ENCODE measurements at regions not wholly inside any gene's neighbourhood (a gene's known extent, or its start where the extent isn't known, plus 50 kb on each side); places are given as distances from the start of the nearest gene placed in this dataset.

GRCh38 chr10:131689954-131690757, 210.7 kb upstream of the PPP2R2D start:
- Histone ChIP-seq H3K36me3 (ENCODE audit: control insufficient read depth, low read length) (no peaks in the 10 kb centered on the region), H3K9me2 (replicated peaks; ENCODE audit: control insufficient read depth, low read length) (no peaks in the 10 kb centered on the region), H4K20me1 (ENCODE audit: control insufficient read depth, insufficient read depth, low read depth, low read length) (no peaks in the 10 kb centered on the region), H3K4me1 (ENCODE audit: control insufficient read depth, low read length) (no peaks in the 10 kb centered on the region), H3K9me3 (ENCODE audit: control insufficient read depth, insufficient read depth, low read length) (peaks cover 12% of the 10 kb centered on the region; the same call in 1 of the 2 replicates), H3K4me2 (ENCODE audit: low read length) (no peak overlapping the region), H3F3A (ENCODE audit: control insufficient read depth, insufficient read depth) (no peaks in the 10 kb centered on the region), H3K27me3 (ENCODE audit: control insufficient read depth, low read length) (no peaks in the 10 kb centered on the region), H3K4me3 (ENCODE audit: low read length) (no peak overlapping the region), H3K27ac (ENCODE audit: low read depth, low read length) (no peak overlapping the region), H3K79me2 (ENCODE audit: control insufficient read depth, low read length) (no peaks in the 10 kb centered on the region)
- TF ChIP-seq CTCF (IDR thresholded peaks at IDR 0.05; ENCODE audit: low read depth, low read length, poor library complexity, severe bottlenecking) (no peak), EZH2phosphoT487 (IDR thresholded peaks at IDR 0.05; ENCODE audit: borderline replicate concordance, low read length) (no peak)

- Histone ChIP-seq H3K9me3 (ENCODE audit: control insufficient read depth, insufficient read depth, low read length) (peaks cover 12% of the 10 kb centered on the region; the same call in 1 of the 2 replicates), H3F3A (ENCODE audit: control insufficient read depth, insufficient read depth) (no peaks in the 10 kb centered on the region), H3K36me3 (ENCODE audit: control insufficient read depth, low read length) (no peaks in the 10 kb centered on the region), H3K79me2 (ENCODE audit: control insufficient read depth, low read length) (no peaks in the 10 kb centered on the region), H3K4me3 (ENCODE audit: low read length) (no peak overlapping the region), H3K9me2 (replicated peaks; ENCODE audit: control insufficient read depth, low read length) (no peaks in the 10 kb centered on the region), H3K4me1 (ENCODE audit: control insufficient read depth, low read length) (no peaks in the 10 kb centered on the region), H4K20me1 (ENCODE audit: control insufficient read depth, insufficient read depth, low read depth, low read length) (no peaks in the 10 kb centered on the region), H3K27me3 (ENCODE audit: control insufficient read depth, low read length) (no peaks in the 10 kb centered on the region), H3K27ac (ENCODE audit: low read depth, low read length) (no peak overlapping the region), H3K4me2 (ENCODE audit: low read length) (no peak overlapping the region)
- TF ChIP-seq EZH2phosphoT487 (IDR thresholded peaks at IDR 0.05; ENCODE audit: borderline replicate concordance, low read length) (no peak), CTCF (IDR thresholded peaks at IDR 0.05; ENCODE audit: low read depth, low read length, poor library complexity, severe bottlenecking) (no peak)
Observed at GRCh38 chr10:131690805-131691239, 210.0 kb upstream of the PPP2R2D start.

- Histone ChIP-seq H3K36me3 (ENCODE audit: control insufficient read depth, low read length) (no peaks in the 10 kb centered on the region), H4K20me1 (ENCODE audit: control insufficient read depth, insufficient read depth, low read depth, low read length) (no peaks in the 10 kb centered on the region), H3K9me2 (replicated peaks; ENCODE audit: control insufficient read depth, low read length) (no peaks in the 10 kb centered on the region), H3K4me2 (ENCODE audit: low read length) (no peak overlapping the region), H3K27ac (ENCODE audit: low read depth, low read length) (no peak overlapping the region), H3K79me2 (ENCODE audit: control insufficient read depth, low read length) (no peaks in the 10 kb centered on the region), H3K4me3 (ENCODE audit: low read length) (no peak overlapping the region), H3K9me3 (ENCODE audit: control insufficient read depth, insufficient read depth, low read length) (peaks cover 12% of the 10 kb centered on the region; the same call in 1 of the 2 replicates), H3F3A (ENCODE audit: control insufficient read depth, insufficient read depth) (no peaks in the 10 kb centered on the region), H3K27me3 (ENCODE audit: control insufficient read depth, low read length) (no peaks in the 10 kb centered on the region), H3K4me1 (ENCODE audit: control insufficient read depth, low read length) (no peaks in the 10 kb centered on the region)
- no peak for TF ChIP-seq EZH2phosphoT487 (IDR thresholded peaks at IDR 0.05; ENCODE audit: borderline replicate concordance, low read length)
- no peak for TF ChIP-seq CTCF (IDR thresholded peaks at IDR 0.05; ENCODE audit: low read depth, low read length, poor library complexity, severe bottlenecking)
Observed at GRCh38 chr10:131691481-131692090, 209.2 kb upstream of the PPP2R2D start.

Data from DOHH2 (cell line).